ENCODE measurements at regions not wholly inside any gene's neighbourhood (a gene's known extent, or its start where the extent isn't known, plus 50 kb on each side); places are given as distances from the start of the nearest gene placed in this dataset.

- no TSS peak for BruUV-seq (replicated peaks)
- intact Hi-C loops (cut with micrococcal nuclease) (no loop called here), in situ Hi-C loops (cut with MboI) (loop anchor here (25.0 kb wide), 1 partner anchor 414 kb away; no protein-coding TSS in a partner anchor)
Observed at GRCh38 chr4:112751447-112751846, 114.5 kb downstream of the LARP7 start.

More at GRCh38 chr4:112751447-112751846, 114.5 kb downstream of the LARP7 start:
- TF ChIP-seq ZFPM2 (CRISPR knock-in tag; IDR thresholded peaks at IDR 0.05) (no peak), POLR2AphosphoS5 (IDR thresholded peaks at IDR 0.05; ENCODE audit: control insufficient read depth, insufficient read depth, low read depth, low read length) (no peak), U2AF1 (optimal IDR thresholded peaks at IDR 0.05; ENCODE audit: low read depth, low read length) (no peak), RREB1 (CRISPR knock-in tag; IDR thresholded peaks at IDR 0.05) (no peak), HCFC1 (IDR thresholded peaks at IDR 0.05; ENCODE audit: low read depth, low read length) (no peak), MCM2 (IDR thresholded peaks at IDR 0.05; ENCODE audit: low read depth) (no peak), MED1 (CRISPR knock-in tag; IDR thresholded peaks at IDR 0.05; ENCODE audit: borderline replicate concordance) (no peak), RBM34 (IDR thresholded peaks at IDR 0.05; ENCODE audit: borderline replicate concordance, insufficient read depth, low read length) (no peak), PHB2 (IDR thresholded peaks at IDR 0.05; ENCODE audit: low read depth) (no peak), GTF2F1 (IDR thresholded peaks at IDR 0.05; ENCODE audit: low read depth, low read length) (no peak), SAP30 (IDR thresholded peaks at IDR 0.05; ENCODE audit: borderline replicate concordance, insufficient read depth, low read depth, low read length, poor library complexity, severe bottlenecking) (no peak)
- H4K20me1 ChIP-seq (replicated peaks; ENCODE audit: control insufficient read depth, insufficient read depth, low read length): no peaks in the 10 kb centered on the region
- WGBS (ENCODE audit: insufficient coverage, low coverage, missing lambda C conversion rate): 0% methylated on average over 1 of the region's 1 CpG
- ATAC-seq: no peak
- H3K4me1 ChIP-seq (replicated peaks in 1 of 2; ENCODE audit: control insufficient read depth in 2 of 2, insufficient read depth in 2 of 2, low read length in 2 of 2): no peaks in the 10 kb centered on the region
- no peaks in the 10 kb centered on the region for H3K9me1 ChIP-seq (ENCODE audit: control insufficient read depth, insufficient read depth, low read length)
- no peak for FAIRE-seq
- H3K27ac ChIP-seq (ENCODE audit: extremely low read depth, low read depth, low read length): no peak overlapping the region
- no peak overlapping the region for H2AFZ ChIP-seq (ENCODE audit: low read depth, low read length)
- H3K9ac ChIP-seq (ENCODE audit: insufficient read depth in 1 of 2, low read depth in 2 of 2, low read length in 2 of 2): no peak overlapping the region
- ChIA-PET CTCF (ENCODE audit: low intra/inter-chr PET ratio) (no interaction called here), POLR2A (interaction anchor here (0.7 kb wide), 1 partner anchor 10 kb away, joined by 5 read pairs; no protein-coding TSS in a partner anchor)
- H3K9me3 ChIP-seq (replicated peaks; ENCODE audit: control insufficient read depth, insufficient read depth, low read depth, low read length): no peaks in the 10 kb centered on the region
- no peaks in the 10 kb centered on the region for H3K79me2 ChIP-seq (ENCODE audit: control insufficient read depth, insufficient read depth, low read length)
- H3K27me3 ChIP-seq (ENCODE audit: control insufficient read depth in 2 of 2, insufficient read depth in 2 of 2, low read length in 2 of 2): peaks cover 0 to 6% of the 10 kb centered on the region in 2 experiments; a peak in 2 of 5 replicates
- no peak for DNase-seq (ENCODE audit: extremely low read depth in 1 of 4, low spot score in 3 of 4)
- H3K4me3 ChIP-seq: no peak overlapping the region
- no peak overlapping the region for H3K4me2 ChIP-seq (ENCODE audit: insufficient read depth, low read length)
- no peaks in the 10 kb centered on the region for H3K36me3 ChIP-seq (ENCODE audit: control insufficient read depth, insufficient read depth, low read length)
